GM12878 (cell line): ENCODE measurements at regions not wholly inside any gene's neighbourhood (a gene's known extent, or its start where the extent isn't known, plus 50 kb on each side); places are given as distances from the start of the nearest gene placed in this dataset.
"Not testable (repeated sequence)": the region's sequence is repeated elsewhere in the genome, so short reads cannot be mapped to it uniquely, and the experiment has no call there.

Experiments used
- ATAC-seq: fragments of 200-7000 bp; cut with Tn5 transposase; 3 replicates; pipeline ENCODE4 v1.9.1; 2020; ENCODE audit warnings: mild to moderate bottlenecking, moderate library complexity
- BruUV-seq: library from RNA; stranded (reverse); fragments of 400-500 nt; replicated peaks from 2 replicates; lab custom pipeline; 2021; lab: Mats Ljungman, UMichigan
- CTCF ChIA-PET: fragments of 300-600 bp; sonication (Branson Sonifier 250); formaldehyde crosslinking; extraction: SDS; loops from one replicate; lab custom pipeline; 2021; ENCODE audit warnings: inconsistent platforms; lab: Yijun Ruan, JAX
- POLR2A ChIA-PET: fragments of 350-600 bp; formaldehyde crosslinking; extraction: SDS; loops from one replicate; lab custom pipeline; 2021; ENCODE audit warnings: inconsistent platforms; lab: Charles Lee
- RAD21 ChIA-PET: fragments of 300-600 bp; sonication (Branson Sonifier 250); formaldehyde crosslinking; loops from one replicate; lab custom pipeline; 2023; ENCODE audit warnings: antibody characterized with exemption; ENCODE audit not compliant: unreplicated experiment; lab: Charles Lee
- SMC1A ChIA-PET: fragments of 300-600 bp; sonication (Branson Sonifier 250); formaldehyde crosslinking; loops from one replicate; lab custom pipeline; 2023; ENCODE audit not compliant: unreplicated experiment, uncharacterized antibody; lab: Charles Lee
- DNase-seq: peaks from one replicate; pipeline ENCODE4 v3.0.0-alpha.2; 2011; ENCODE audit warnings: low read depth, low spot score
- FAIRE-seq: peaks from 3 replicates; lab custom pipeline; 2011; peaks lifted over from hg19 to GRCh38; lab: Jason Lieb, UNC
- H2AFZ ChIP-seq: 2 replicates; pipeline ENCODE4 v1.6.0; 2011; ENCODE audit warnings: low read depth, low read length, control low read depth; ENCODE audit not compliant: control insufficient read depth
- H3K27ac ChIP-seq: 2 replicates; pipeline ENCODE4 v1.5.1; 2011; ENCODE audit warnings: control low read depth; ENCODE audit not compliant: control insufficient read depth, insufficient read depth
- H3K27me3 ChIP-seq, 2 experiments: replicated peaks in 1 of 2; 2 replicates each; pipeline versions ENCODE4 v1.6.0 to v1.6.1; 2011; ENCODE audit warnings: low read length in 1 of 2; ENCODE audit not compliant: control insufficient read depth in 2 of 2, insufficient read depth in 2 of 2
- H3K36me3 ChIP-seq, 2 experiments: 2 replicates each; pipeline ENCODE4 v1.5.1; 2011; ENCODE audit warnings: low read length in 1 of 2; ENCODE audit not compliant: control insufficient read depth in 2 of 2, insufficient read depth in 2 of 2
- H3K4me1 ChIP-seq: 2 replicates; pipeline ENCODE4 v1.6.1; 2011; ENCODE audit warnings: mild to moderate bottlenecking, low read length, moderate library complexity, mixed read lengths; ENCODE audit not compliant: control insufficient read depth, insufficient read depth
- H3K4me2 ChIP-seq: 2 replicates; pipeline ENCODE4 v1.6.0; 2011; ENCODE audit warnings: control low read depth; ENCODE audit not compliant: control insufficient read depth, insufficient read depth
- H3K4me3 ChIP-seq: fragments of 200-600 bp; sonication (generic); 2 replicates; pipeline ENCODE4 v1.5.1; 2016
- H3K79me2 ChIP-seq: 2 replicates; pipeline ENCODE4 v1.6.0; 2011; ENCODE audit warnings: low read length; ENCODE audit not compliant: control insufficient read depth, insufficient read depth
- H3K9ac ChIP-seq: 2 replicates; pipeline ENCODE4 v1.8.0; 2011; ENCODE audit warnings: low read length, control low read depth, mixed read lengths; ENCODE audit not compliant: control insufficient read depth, insufficient read depth
- H3K9me3 ChIP-seq: replicated peaks from 3 replicates; pipeline ENCODE4 v1.5.1; 2011; ENCODE audit warnings: mild to moderate bottlenecking, low read length; ENCODE audit not compliant: control insufficient read depth, insufficient read depth
- H4K20me1 ChIP-seq: 2 replicates; pipeline ENCODE4 v1.6.0; 2011; ENCODE audit not compliant: control insufficient read depth, insufficient read depth
- CREB1 ChIP-seq: IDR thresholded peaks from 2 replicates; pipeline ENCODE4 v1.6.1; 2012; ENCODE audit warnings: low read depth, mild to moderate bottlenecking, inconsistent platforms
- SIN3A ChIP-seq: IDR thresholded peaks from 2 replicates; pipeline ENCODE4 v1.6.1; 2012; ENCODE audit warnings: low read depth, low read length, improper control_type of control experiment
- WGBS: methylation state at CpG from one replicate; pipeline ENCODE4 v1.1.6; 2016; ENCODE audit warnings: low lambda C conversion rate; ENCODE audit not compliant: insufficient replicate concordance, insufficient coverage; ENCODE audit errors: missing lambda C conversion rate; 5-methylcytosine and 5-hydroxymethylcytosine counted together
- in situ Hi-C: fragments of 300-500 bp; cut with MboI; formaldehyde crosslinking; loops from 9 replicates; pipeline ENCODE4 v1.14.3; 2018; ENCODE audit warnings: mixed read lengths
- intact Hi-C: fragments of 100-400 bp; cut with micrococcal nuclease; formaldehyde crosslinking; loops from one replicate; pipeline ENCODE4 v1.14.2; 2022; ENCODE audit not compliant: unreplicated experiment

DNA sequence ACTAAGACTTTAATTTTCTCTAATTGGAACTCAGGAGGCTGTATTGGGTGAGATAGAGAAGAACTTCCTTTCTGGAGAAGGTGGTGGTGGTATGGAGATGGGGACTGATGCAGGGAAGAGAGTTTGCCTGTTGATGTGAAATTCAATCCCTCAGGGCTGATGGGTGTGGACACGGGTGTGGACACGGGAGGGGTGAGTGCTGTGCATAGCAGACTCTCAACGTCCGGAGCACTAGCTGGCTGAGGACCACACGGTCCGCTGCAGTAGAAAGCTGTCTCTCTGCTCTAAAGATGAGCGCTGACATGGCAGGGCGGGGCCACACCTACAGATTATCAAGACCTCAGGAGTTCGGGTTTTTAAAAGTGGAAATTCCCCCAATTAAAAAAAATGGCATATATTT is 148.5 kb upstream of the PITRM1 start (continued):
- no peak for TF ChIP-seq SIN3A

- H3K36me3 ChIP-seq: no peaks in the 10 kb centered on the region
- POLR2A ChIA-PET: no interaction called here
- 80% methylated on average over 13 of the region's 25 CpGs for WGBS
- intact Hi-C loops: no loop called here
- H3K27me3 ChIP-seq: no peaks in the 10 kb centered on the region
- RAD21 ChIA-PET: no interaction called here
- no peak for DNase-seq
- no peak overlapping the region for H2AFZ ChIP-seq
- CTCF ChIA-PET: interaction anchor here (1.1 kb wide), 1 partner anchor 37 kb away, joined by 3 read pairs; no protein-coding TSS in a partner anchor
- SMC1A ChIA-PET: no interaction called here
- H3K27ac ChIP-seq: no peak overlapping the region
- H3K4me3 ChIP-seq: no peak overlapping the region
- H3K79me2 ChIP-seq: no peaks in the 10 kb centered on the region
- H4K20me1 ChIP-seq: no peaks in the 10 kb centered on the region
- no TSS peak for BruUV-seq
- no peak for FAIRE-seq
- H3K9ac ChIP-seq: no peak overlapping the region
- no peaks in the 10 kb centered on the region for H3K4me1 ChIP-seq
- in situ Hi-C loops: no loop called here
- no peak for ATAC-seq
- no peaks in the 10 kb centered on the region for H3K9me3 ChIP-seq
- no peak overlapping the region for H3K4me2 ChIP-seq
- TF ChIP-seq CREB1: no peak
These were observed 147.2 kb upstream of the PITRM1 start for GRCh38 chr10:3319811-3320226.

- CTCF ChIA-PET, H2AFZ ChIP-seq, H3K4me3 ChIP-seq, in situ Hi-C loops, H3K36me3 ChIP-seq, H3K27ac ChIP-seq, H3K4me2 ChIP-seq, BruUV-seq, POLR2A ChIA-PET, ATAC-seq, DNase-seq, H3K9ac ChIP-seq, FAIRE-seq, H3K4me1 ChIP-seq, H3K79me2 ChIP-seq, SMC1A ChIA-PET, H3K27me3 ChIP-seq, H4K20me1 ChIP-seq, intact Hi-C loops, H3K9me3 ChIP-seq, RAD21 ChIA-PET: not testable (repeated sequence)
- WGBS: 86% methylated on average over 22 of the region's 22 CpGs
These were observed 145.9 kb upstream of the PITRM1 start for GRCh38 chr10:3318480-3318807.

- POLR2A ChIA-PET, H3K79me2 ChIP-seq: not testable (repeated sequence)
These were observed 145.2 kb upstream of the PITRM1 start for GRCh38 chr10:3317553-3318479.

More at GRCh38 chr10:3317553-3318479, 145.2 kb upstream of the PITRM1 start:
- intact Hi-C loops, H3K27ac ChIP-seq, H2AFZ ChIP-seq, H3K9ac ChIP-seq, SMC1A ChIA-PET, H3K4me3 ChIP-seq, DNase-seq, H3K27me3 ChIP-seq, H3K9me3 ChIP-seq, BruUV-seq, RAD21 ChIA-PET, FAIRE-seq, ATAC-seq, in situ Hi-C loops, H3K4me2 ChIP-seq, H4K20me1 ChIP-seq, H3K4me1 ChIP-seq, H3K36me3 ChIP-seq, CTCF ChIA-PET: not testable (repeated sequence)
- 71% methylated on average over 20 of the region's 61 CpGs for WGBS
